ENCODE measurements at regions not wholly inside any gene's neighbourhood (a gene's known extent, or its start where the extent isn't known, plus 50 kb on each side); places are given as distances from the start of the nearest gene placed in this dataset.

DNA sequence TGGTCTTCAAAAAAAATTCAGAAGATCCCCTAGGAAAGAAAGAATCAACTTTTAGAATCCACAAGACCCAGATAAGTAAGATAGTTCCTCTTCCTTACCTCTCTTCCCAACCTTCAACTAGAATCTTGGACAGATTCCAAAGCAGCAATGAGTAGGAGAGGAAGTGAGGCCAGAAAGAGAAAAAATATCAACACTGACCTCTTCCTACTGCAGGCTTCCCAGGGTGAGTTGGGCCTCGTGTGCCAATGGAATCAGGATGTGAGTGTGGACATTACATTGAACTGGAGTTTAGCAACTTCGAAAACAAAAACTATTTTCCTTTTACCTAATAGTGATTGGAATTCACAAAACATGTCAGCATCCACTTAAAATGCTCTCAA, 102.5 kb upstream of the PIEZO2 start:
- no peak overlapping the region for H3K4me3 ChIP-seq (ENCODE audit: control insufficient read depth, low read depth, low read length)
- DNase-seq (ENCODE audit: low read depth): peak; percentile 81
- TF ChIP-seq, protein P1, sequence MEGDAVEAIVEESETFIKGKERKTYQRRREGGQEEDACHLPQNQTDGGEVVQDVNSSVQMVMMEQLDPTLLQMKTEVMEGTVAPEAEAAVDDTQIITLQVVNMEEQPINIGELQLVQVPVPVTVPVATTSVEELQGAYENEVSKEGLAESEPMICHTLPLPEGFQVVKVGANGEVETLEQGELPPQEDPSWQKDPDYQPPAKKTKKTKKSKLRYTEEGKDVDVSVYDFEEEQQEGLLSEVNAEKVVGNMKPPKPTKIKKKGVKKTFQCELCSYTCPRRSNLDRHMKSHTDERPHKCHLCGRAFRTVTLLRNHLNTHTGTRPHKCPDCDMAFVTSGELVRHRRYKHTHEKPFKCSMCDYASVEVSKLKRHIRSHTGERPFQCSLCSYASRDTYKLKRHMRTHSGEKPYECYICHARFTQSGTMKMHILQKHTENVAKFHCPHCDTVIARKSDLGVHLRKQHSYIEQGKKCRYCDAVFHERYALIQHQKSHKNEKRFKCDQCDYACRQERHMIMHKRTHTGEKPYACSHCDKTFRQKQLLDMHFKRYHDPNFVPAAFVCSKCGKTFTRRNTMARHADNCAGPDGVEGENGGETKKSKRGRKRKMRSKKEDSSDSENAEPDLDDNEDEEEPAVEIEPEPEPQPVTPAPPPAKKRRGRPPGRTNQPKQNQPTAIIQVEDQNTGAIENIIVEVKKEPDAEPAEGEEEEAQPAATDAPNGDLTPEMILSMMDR (conservative IDR thresholded peaks at IDR 0.05; ENCODE audit: control insufficient read depth, insufficient read depth, low read depth, low read length): no peak

DNA sequence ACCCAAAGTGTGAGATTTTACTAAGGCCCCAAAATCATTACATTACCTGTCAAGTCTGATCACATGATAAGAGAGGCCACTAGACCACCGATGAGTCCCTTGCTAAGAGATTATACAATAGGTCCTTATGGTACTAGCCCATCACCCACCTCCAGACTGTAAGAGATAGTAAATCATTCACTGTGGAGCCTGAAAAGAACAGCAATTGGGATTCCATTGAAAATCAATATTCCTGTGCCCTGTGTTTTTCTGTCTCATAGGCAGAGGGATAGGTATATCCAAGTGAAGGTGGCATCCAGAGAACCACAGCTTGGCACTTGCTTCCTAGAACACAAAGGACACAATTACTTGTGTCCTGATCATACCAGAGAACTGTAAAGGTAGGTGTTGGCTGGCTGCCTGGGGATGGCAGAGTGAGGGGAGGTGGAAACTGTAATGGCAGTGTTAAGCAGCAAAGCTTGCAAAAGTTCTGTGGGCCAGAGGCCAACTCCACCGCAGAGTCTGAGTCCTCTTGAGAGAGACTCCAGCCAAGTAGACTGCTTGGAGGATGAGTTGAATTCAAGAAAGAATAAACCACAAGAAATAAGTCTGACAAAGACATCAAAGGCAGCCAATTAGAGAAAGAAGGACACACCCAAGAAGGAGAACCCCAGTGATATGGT, 102.0 kb upstream of the PIEZO2 start:
- no peak overlapping the region for H3K4me3 ChIP-seq (ENCODE audit: control insufficient read depth, low read depth, low read length)
- peak; percentile 91 for DNase-seq (ENCODE audit: low read depth)
- TF ChIP-seq, protein P1 (conservative IDR thresholded peaks at IDR 0.05; ENCODE audit: control insufficient read depth, insufficient read depth, low read depth, low read length): no peak

DNA sequence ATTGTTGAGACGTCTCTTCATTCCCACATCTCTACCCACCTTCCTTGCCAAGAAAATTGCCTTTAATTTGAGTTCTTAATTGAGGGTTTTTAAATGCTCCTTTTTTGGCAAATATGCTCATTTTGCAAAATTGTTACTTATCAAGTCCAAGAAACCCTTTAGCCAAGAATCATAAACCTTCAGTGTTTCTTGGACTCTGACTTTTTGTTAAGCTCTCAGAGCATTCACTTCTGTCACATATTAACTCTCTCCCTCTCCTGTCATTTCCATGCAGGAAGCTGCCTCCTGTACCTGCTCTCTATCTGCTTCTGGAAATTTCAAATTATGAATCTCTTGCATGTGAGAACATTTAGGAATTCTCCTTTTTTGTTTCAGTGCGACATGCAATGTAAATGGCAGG, 100.0 kb upstream of the PIEZO2 start:
- TF ChIP-seq, protein P1 (conservative IDR thresholded peaks at IDR 0.05; ENCODE audit: control insufficient read depth, insufficient read depth, low read depth, low read length): no peak
- no peak overlapping the region for H3K4me3 ChIP-seq (ENCODE audit: control insufficient read depth, low read depth, low read length)
- no peak for DNase-seq (ENCODE audit: low read depth)

DNA sequence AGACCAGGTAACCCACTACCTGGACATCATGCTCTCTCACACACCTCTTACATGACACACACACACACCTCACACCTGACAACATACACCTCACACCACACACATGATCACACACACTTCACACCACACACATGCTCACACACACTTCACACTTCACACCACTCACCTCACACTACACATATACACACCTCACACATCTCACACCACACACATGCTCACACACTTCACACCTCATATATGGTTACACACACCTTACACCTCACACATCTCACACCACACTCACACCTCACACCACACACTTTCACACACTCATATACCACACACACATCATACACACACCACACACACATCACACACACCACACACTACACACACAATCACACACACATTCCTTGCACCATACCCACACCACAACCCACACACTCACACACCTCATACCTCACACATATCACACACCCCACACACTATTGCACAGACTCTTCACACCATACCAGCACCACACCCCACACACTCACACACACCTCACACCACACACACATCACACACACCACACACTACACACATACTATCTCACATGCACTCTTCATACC, 98.1 kb upstream of the PIEZO2 start:
- H3K4me3 ChIP-seq (ENCODE audit: control insufficient read depth, low read depth, low read length): no peak overlapping the region
- TF ChIP-seq, protein P1 (conservative IDR thresholded peaks at IDR 0.05; ENCODE audit: control insufficient read depth, insufficient read depth, low read depth, low read length): no peak
- no peak for DNase-seq (ENCODE audit: low read depth)

DNA sequence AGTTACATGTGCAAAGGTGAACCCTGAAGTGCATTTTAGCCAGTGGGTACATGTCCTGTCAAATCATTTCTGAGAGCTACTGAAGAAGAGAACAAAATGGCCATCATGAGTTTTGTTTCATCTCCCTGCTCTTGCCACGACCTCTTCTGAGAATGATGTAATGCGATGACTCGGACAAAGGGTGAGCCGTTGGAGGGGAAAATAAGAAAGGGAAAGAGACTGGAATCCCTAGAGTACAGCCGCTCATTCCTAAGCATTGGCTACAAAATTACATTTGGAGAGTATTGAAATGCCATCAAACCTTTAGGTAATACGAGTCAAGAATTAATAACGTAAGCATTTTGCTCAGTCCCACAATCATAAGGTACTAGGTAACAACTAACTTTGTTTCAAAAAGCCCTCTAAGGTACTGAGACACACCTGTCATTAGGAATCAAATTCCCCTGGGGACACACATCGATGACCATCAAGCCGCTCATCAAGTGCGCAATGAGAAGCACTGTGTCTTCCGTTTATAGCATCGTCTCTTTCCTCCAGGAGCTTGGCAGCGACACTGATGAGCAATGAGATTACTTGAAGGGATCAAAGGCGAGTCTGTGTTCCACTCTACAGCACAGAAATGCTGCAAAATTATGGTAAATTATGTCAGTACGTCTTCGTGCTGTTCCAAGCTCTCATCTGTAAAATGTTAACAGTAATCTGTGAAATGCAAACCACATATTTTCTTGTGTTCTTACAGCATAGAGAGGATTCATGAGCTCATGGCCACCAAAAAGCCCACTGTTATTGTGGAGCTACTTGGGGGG, 97.3 kb upstream of the PIEZO2 start:
- no peak overlapping the region for H3K4me3 ChIP-seq (ENCODE audit: control insufficient read depth, low read depth, low read length)
- TF ChIP-seq, protein P1 (conservative IDR thresholded peaks at IDR 0.05; ENCODE audit: control insufficient read depth, insufficient read depth, low read depth, low read length): no peak
- peak; percentile 88 for DNase-seq (ENCODE audit: low read depth)

DNA sequence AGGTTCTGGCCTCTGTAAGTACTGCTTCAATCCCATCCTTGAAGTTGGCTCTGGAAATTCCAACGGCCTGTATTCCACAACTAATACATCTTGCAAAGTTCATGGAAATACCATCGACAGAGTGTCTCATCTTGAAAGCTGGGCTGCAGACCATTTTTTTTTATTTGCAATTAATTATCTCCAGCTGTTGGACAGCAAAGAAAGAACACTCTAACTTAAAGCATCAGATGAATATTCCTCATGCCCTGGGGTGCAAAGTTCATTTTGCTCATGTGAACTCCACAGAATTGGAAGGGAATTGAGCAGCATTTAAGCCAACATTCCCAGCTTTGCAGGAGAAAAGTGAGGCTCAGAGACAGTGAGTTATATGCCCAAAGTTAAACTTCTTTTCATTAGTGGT, 96.5 kb upstream of the PIEZO2 start:
- DNase-seq (ENCODE audit: low read depth): peak; percentile 84
- TF ChIP-seq, protein P1 (conservative IDR thresholded peaks at IDR 0.05; ENCODE audit: control insufficient read depth, insufficient read depth, low read depth, low read length): no peak
- H3K4me3 ChIP-seq (ENCODE audit: control insufficient read depth, low read depth, low read length): no peak overlapping the region
